ENCODE measurements at regions not wholly inside any gene's neighbourhood (a gene's known extent, or its start where the extent isn't known, plus 50 kb on each side); places are given as distances from the start of the nearest gene placed in this dataset.

DNA sequence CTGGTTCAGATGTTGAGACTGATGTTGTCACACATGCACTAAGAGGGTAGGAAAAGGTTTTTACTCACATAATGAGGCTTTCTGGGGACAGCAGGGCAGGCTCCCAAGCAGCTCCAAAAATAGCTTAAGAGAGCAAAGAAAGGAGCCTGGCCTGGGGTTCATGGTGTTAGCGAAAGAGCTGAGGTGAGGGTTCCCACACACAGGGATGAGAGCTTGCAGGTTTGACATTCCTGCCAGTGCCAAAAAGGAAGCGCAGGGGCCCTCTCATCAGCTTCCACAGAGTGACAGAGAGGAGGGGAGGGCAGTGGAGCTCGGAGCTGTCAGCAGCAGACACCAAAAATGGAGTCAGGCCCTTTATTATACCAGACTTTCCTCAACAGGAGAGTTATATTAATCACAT, 65.5 kb upstream of the FAM216B start:
- Histone ChIP-seq H3K27ac (ENCODE audit: control insufficient read depth, insufficient read depth, low read length) (no peak overlapping the region), H3K36me3 (ENCODE audit: control insufficient read depth in 2 of 2, extremely low read depth in 1 of 2, insufficient read depth in 2 of 2, low read length in 2 of 2) (no peaks in the 10 kb centered on the region), H3K4me2 (ENCODE audit: control insufficient read depth, extremely low read depth, insufficient read depth, low read depth, low read length) (no peak overlapping the region), H4K20me1 (ENCODE audit: control insufficient read depth, extremely low read depth, insufficient read depth, low read length) (no peaks in the 10 kb centered on the region), H3K79me2 (ENCODE audit: control insufficient read depth, insufficient read depth, low read length) (no peaks in the 10 kb centered on the region), H2AFZ (ENCODE audit: control insufficient read depth, low read length) (no peak overlapping the region), H3K9me1 (ENCODE audit: control insufficient read depth, extremely low read depth, insufficient read depth, low read length) (no peaks in the 10 kb centered on the region), H3K27me3 (ENCODE audit: control insufficient read depth, extremely low read depth, insufficient read depth, low read length) (no peaks in the 10 kb centered on the region), H3K4me1 (ENCODE audit: control insufficient read depth, extremely low read depth, insufficient read depth, low read length) (peaks cover 9% of the 10 kb centered on the region), H3K9ac (ENCODE audit: control insufficient read depth, extremely low read depth, insufficient read depth, low read length) (no peak overlapping the region), H3K9me3 (ENCODE audit: control insufficient read depth, low read depth, low read length) (no peaks in the 10 kb centered on the region), H3K4me3 (ENCODE audit: control insufficient read depth in 2 of 3, extremely low read depth in 1 of 3, insufficient read depth in 2 of 3, low read depth in 1 of 3, low read length in 3 of 3) (no peak overlapping the region)
- dilution Hi-C loops (cut with MboI; ENCODE audit: extremely low pct_ligation_motif_present, low sequenced_read_pairs) = no loop called here
- DNase-seq (ENCODE audit: low read depth, low spot score) = no peak
- no peak for FAIRE-seq
- no peak for TF ChIP-seq EZH2 (IDR thresholded peaks at IDR 0.05; ENCODE audit: low read length)
- no peak for TF ChIP-seq CTCF (optimal IDR thresholded peaks at IDR 0.05 in 1 of 3, IDR thresholded peaks at IDR 0.05 in 1 of 3, conservative IDR thresholded peaks at IDR 0.05 in 1 of 3; ENCODE audit: extremely low read depth in 1 of 3, insufficient read depth in 2 of 3, low read length in 3 of 3)

DNA sequence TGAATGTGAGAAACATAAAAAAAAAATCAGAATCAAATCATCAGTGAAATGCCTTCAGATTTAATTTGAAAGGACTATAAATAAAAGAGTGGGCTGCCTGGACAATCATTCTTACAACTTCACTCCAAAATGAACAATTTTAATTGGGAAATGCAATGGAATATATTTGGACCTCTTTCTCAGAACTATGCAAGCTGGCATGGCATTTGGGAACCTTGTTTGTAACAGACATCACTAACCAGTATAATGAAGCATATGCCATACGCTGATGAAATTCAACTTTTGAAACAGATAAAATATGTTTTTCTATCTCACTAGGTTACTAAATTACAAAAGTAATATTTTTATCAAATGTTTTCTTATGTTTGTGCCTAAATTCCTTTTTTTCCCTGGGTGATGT, 64.2 kb upstream of the FAM216B start:
- H3K9me3 ChIP-seq (ENCODE audit: control insufficient read depth, low read depth, low read length) = no peaks in the 10 kb centered on the region
- no peak overlapping the region for H3K27ac ChIP-seq (ENCODE audit: control insufficient read depth, insufficient read depth, low read length)
- H3K4me1 ChIP-seq (ENCODE audit: control insufficient read depth, extremely low read depth, insufficient read depth, low read length) = peaks cover 9% of the 10 kb centered on the region
- DNase-seq (ENCODE audit: low read depth, low spot score) = no peak
- no peaks in the 10 kb centered on the region for H3K27me3 ChIP-seq (ENCODE audit: control insufficient read depth, extremely low read depth, insufficient read depth, low read length)
- no peak overlapping the region for H3K9ac ChIP-seq (ENCODE audit: control insufficient read depth, extremely low read depth, insufficient read depth, low read length)
- H3K36me3 ChIP-seq (ENCODE audit: control insufficient read depth in 2 of 2, extremely low read depth in 1 of 2, insufficient read depth in 2 of 2, low read length in 2 of 2) = no peaks in the 10 kb centered on the region
- H3K9me1 ChIP-seq (ENCODE audit: control insufficient read depth, extremely low read depth, insufficient read depth, low read length) = no peaks in the 10 kb centered on the region
- no peaks in the 10 kb centered on the region for H3K79me2 ChIP-seq (ENCODE audit: control insufficient read depth, insufficient read depth, low read length)
- no peak for TF ChIP-seq CTCF (optimal IDR thresholded peaks at IDR 0.05 in 1 of 3, IDR thresholded peaks at IDR 0.05 in 1 of 3, conservative IDR thresholded peaks at IDR 0.05 in 1 of 3; ENCODE audit: extremely low read depth in 1 of 3, insufficient read depth in 2 of 3, low read length in 3 of 3)
- TF ChIP-seq EZH2 (IDR thresholded peaks at IDR 0.05; ENCODE audit: low read length) = no peak
- H4K20me1 ChIP-seq (ENCODE audit: control insufficient read depth, extremely low read depth, insufficient read depth, low read length) = no peaks in the 10 kb centered on the region
- H3K4me3 ChIP-seq (ENCODE audit: control insufficient read depth in 2 of 3, extremely low read depth in 1 of 3, insufficient read depth in 2 of 3, low read depth in 1 of 3, low read length in 3 of 3) = no peak overlapping the region
- dilution Hi-C loops (cut with MboI; ENCODE audit: extremely low pct_ligation_motif_present, low sequenced_read_pairs) = no loop called here
- H2AFZ ChIP-seq (ENCODE audit: control insufficient read depth, low read length) = no peak overlapping the region
- FAIRE-seq = no peak
- H3K4me2 ChIP-seq (ENCODE audit: control insufficient read depth, extremely low read depth, insufficient read depth, low read depth, low read length) = no peak overlapping the region
